GM10266 (cell line): ENCODE measurements at regions not wholly inside any gene's neighbourhood (a gene's known extent, or its start where the extent isn't known, plus 50 kb on each side); places are given as distances from the start of the nearest gene placed in this dataset.

ENCODE experiments used
- DNase-seq: peaks from one replicate; pipeline ENCODE4 v3.0.0; 2012; ENCODE audit errors: extremely low spot score
- CTCF ChIP-seq: IDR thresholded peaks from 2 replicates; pipeline ENCODE4 v1.5.1; 2012; ENCODE audit warnings: mild to moderate bottlenecking, low read depth; ENCODE audit not compliant: control insufficient read depth, insufficient read depth; ENCODE audit errors: missing control alignments

- no peak for DNase-seq
- TF ChIP-seq CTCF = peak; percentile 28
Measured at GRCh38 chr7:142420554-142421362, 162.9 kb upstream of the PRSS58 start.

- TF ChIP-seq CTCF = no peak
- no peak for DNase-seq
Measured at GRCh38 chr7:142418326-142418725, 160.5 kb upstream of the PRSS58 start.

- no peak for TF ChIP-seq CTCF
- no peak for DNase-seq
Measured at GRCh38 chr7:142414915-142415314, 157.1 kb upstream of the PRSS58 start.

GRCh38 chr7:142414135-142414534, 156.3 kb upstream of the PRSS58 start:
- no peak for DNase-seq
- no peak for TF ChIP-seq CTCF

GRCh38 chr7:142413280-142414000, 155.6 kb upstream of the PRSS58 start:
- no peak for DNase-seq
- no peak for TF ChIP-seq CTCF

GRCh38 chr7:142412551-142413193, 154.8 kb upstream of the PRSS58 start:
- peak; percentile 80 for TF ChIP-seq CTCF
- DNase-seq = peak; percentile 51
